TTC549 (cell line): ENCODE measurements at regions not wholly inside any gene's neighbourhood (a gene's known extent, or its start where the extent isn't known, plus 50 kb on each side); places are given as distances from the start of the nearest gene placed in this dataset.

Experiments
- FAIRE-seq: peaks from 2 replicates; lab custom pipeline; 2012; peaks lifted over from hg19 to GRCh38; lab: Jason Lieb, UNC

DNA sequence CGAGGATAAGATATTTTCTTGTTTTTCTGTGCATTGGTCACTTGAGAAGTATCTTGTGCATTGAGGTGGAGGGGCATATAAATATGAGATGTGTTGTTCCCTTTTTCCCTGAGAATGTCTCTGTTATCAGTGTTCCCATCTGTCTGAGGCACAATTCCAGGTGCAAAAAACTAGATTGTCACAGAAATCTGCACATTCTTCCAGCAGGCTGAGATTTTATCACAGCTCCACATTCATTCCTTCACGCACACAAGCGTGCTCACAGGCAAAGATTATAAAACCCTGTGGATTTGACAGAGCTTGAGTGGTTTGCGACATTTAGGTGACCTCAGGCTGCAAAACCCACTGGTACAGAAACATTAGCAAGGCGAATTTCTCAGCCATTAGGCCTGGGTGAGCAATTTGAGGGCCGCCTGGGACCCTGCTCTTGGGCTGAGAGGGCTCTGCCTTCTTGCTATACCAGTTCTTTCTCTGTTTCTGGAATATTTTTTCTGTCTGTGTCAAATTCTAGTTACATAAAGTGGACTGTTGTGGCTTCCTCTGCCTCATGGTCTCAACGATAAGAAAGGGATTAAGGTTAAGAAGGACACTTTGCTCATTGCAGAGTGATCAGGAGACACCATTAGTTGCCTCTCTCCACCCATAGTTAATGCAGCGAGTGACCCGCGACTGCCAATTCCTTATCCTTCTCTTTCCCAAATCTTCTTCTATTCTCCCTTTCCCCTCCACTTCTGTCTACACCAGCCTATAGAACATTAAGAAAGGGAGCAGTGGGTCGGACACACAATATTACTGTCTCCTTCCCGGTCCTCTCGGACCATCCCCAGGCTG, 86.7 kb upstream of the C1QTNF7 start:
- FAIRE-seq, result no peak

- no peak for FAIRE-seq
Measured at GRCh38 chr4:15341733-15342300, 86.0 kb upstream of the C1QTNF7 start.

DNA sequence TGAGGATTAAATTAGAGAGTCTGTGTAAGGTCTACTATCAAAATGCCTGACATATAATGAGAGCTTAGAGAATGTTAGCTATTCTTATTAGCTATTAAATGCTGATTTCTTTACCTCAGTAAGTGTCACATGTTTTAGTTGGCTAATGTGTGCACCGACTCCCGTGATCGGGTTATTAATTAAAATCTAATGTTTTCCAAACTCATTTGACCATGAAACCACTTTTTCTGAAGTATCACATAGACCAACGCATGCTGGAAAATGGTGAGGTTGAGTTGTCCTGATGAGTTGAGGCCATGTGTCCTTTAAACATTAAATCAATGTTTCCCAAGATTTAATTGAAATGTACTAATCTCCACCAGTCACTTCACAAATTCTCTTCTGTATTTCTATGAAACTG, 84.8 kb upstream of the C1QTNF7 start:
- no peak for FAIRE-seq

- no peak for FAIRE-seq
Measured at GRCh38 chr4:15343581-15343980, 84.3 kb upstream of the C1QTNF7 start.

DNA sequence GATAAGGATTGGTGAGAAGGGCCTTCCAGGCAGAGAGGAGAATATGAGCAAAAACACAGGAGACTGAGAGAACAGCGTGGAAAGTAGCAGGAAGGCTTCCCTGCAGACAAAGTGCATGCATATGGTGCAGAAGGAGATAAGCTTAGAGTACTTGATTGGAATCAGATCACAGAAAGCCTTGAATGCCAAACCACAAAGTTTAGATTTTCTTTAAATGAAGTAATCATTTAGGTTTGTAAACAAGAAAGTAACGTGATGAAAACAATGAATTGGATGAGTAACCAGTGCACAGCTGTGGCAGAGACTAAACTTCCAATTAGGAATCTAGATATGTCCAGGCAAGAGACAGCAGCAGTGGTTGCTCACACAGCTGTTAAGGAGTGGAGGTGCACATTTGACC, 83.8 kb upstream of the C1QTNF7 start:
- no peak for FAIRE-seq

GRCh38 chr4:15345134-15345533, 82.7 kb upstream of the C1QTNF7 start:
- no peak for FAIRE-seq

- FAIRE-seq, result no peak
Measured at GRCh38 chr4:15348236-15348635, 79.6 kb upstream of the C1QTNF7 start.

GRCh38 chr4:15348695-15349094, 79.1 kb upstream of the C1QTNF7 start:
- FAIRE-seq, result no peak

DNA sequence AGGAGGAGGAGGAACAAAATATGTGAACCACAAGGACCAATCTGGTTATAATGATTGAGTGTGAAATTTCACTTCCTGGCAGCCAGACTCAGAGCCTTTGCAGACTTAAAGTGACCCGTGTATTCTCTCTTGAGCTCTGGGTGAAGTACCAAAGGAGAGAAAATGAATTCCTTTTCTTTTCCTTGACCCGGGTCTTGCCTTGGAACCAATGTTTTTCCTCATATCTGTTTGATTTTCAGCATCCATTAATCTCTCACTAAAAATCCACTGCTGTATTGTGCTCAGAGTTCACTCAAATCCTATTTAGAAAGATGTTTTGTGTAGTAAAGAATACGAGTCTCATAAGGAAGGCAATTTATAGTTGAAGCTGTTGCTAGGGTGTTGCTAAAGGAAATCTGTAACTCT, 78.3 kb upstream of the C1QTNF7 start:
- FAIRE-seq, result no peak

GRCh38 chr4:15349965-15350364, 77.9 kb upstream of the C1QTNF7 start:
- FAIRE-seq, result no peak

GRCh38 chr4:15352524-15352923, 75.3 kb upstream of the C1QTNF7 start:
- no peak for FAIRE-seq

DNA sequence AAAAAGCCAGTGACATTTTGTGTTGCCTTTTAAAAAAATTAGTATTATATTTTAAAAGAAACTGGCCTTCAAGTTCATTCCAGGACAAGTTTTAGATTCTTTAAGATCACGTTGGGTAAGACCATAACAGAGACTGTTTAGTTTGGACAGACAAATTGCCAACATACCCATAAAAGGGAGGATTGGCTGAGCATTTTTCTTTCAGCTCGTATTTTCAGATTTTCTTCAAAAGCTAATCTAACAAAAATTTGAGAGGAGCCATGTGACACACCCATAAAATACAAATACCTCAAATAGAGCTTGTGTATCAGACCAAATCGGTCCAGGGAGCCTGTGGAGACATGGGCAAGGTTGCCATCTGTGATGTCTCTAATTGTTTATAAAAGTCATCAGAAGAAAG, 74.6 kb upstream of the C1QTNF7 start:
- FAIRE-seq, result no peak

DNA sequence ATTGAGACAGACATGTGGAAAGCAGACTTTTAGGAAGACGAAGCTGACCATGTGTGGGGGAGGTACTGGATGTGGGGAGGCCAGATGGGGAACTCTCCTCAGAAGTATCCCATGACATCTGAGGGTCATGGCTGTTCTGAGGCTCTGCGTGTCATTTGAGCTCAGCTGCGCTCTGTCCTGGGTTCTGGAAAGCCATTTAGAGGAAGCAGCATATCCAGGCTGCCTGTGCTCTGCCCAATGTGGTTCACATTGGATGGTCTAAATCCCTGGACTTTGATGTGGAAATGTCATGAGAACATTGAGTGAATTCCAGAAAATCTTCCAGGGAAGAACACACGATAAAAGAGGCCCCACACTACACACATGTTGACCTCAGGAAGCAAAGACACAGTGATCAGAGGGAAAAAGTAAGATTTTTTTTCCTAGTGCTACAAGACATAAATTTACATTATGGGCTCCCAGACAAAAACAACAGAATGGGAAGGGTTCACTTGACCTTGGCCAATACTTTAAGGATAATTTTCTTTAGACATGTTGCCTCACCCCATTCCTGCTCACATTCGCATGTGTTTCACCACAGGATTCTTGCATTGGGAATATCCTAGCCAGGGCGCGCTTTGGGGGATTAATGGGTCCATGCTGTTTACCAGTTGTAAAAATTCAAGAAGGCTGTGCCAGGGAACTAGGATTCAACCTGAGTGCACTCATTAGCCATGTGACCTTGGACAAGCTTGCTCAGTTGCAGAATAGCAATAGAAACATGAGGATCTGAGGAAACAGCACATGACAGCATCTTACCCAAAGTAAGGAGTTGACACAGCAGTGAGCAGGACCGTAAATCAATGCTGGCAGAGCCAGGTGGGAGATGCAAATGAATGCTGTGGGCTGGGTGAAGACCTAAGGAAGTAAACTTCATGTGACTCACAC, 73.2 kb upstream of the C1QTNF7 start:
- FAIRE-seq, result no peak

DNA sequence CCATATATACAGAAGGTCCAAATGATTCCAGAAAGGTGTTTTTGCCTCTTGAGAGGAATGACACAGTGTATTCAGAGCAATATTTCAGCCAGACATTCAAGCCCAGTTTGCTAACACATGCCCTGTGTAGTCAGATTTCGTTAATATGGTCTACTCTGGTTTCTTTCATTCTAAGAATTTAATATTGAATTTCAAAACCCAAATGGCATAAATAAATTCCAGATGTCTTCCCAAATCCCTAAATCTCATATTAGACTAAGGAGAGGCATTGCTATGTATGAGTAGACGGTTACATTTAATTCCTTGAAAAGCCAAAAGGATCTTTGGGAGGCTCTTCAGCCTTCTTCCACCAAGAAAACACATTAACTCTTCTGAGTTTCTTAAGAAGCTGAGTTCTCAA, 66.3 kb upstream of the C1QTNF7 start:
- FAIRE-seq, result no peak

GRCh38 chr4:15362541-15362940, 65.3 kb upstream of the C1QTNF7 start:
- no peak for FAIRE-seq

DNA sequence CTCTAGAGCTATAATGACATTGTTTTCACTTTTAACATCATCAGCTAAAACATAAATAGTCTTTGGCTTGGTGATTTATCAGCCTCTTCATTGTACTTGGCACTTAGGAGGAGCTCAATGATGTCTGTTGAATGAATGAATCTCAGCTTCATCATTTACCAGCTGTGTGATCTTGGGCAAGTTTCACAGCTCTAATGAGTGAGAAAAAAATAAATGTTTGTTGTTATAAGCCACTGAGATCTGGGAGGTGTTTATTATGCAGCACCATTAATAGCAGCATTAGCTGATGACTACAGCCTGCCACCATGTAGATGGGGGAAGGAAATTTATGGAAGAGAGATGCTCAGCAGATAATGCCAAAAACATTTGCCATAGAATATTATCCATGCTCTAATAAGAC, 63.6 kb upstream of the C1QTNF7 start:
- no peak for FAIRE-seq

DNA sequence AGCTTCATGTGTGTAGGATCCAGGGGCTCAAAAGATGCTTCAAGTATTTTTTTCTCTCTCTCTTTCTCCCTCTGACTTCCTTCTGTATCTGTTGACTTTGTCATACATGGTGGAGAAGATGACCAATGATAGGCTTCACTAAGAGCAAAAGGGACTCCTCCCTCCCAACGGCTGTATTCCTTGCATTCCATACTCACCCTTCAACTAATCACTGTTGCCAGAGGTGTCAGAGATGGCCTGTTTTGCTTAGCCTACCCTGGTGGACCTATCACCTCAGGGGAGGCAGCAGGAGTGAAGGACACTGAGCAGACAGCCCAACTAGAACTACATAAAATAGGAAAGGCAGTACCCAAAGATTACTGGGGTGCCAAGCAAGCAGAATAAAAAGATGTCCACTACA, 62.2 kb upstream of the C1QTNF7 start:
- no peak for FAIRE-seq

GRCh38 chr4:15366721-15367120, 61.1 kb upstream of the C1QTNF7 start:
- no peak for FAIRE-seq

GRCh38 chr4:15368856-15369255, 59.0 kb upstream of the C1QTNF7 start:
- FAIRE-seq, result no peak

DNA sequence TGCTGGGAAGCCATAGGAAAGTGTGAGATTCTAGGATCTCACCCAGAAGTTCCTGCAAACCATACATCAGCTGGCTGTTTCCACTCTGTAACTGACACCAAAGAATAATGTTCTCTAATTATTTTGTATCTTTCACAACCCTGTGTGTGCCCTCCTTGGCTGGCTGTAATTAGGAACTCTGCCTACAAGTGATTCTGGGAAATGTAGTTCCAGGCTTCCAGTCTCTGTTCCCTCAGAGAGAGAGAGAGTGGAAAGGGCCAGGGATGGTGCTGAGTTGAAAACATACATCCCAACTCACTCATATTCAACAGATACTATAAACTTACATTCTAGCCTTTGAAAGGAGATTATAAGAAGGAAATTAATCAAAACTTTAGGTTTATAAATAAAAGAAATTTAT, 57.5 kb upstream of the C1QTNF7 start:
- no peak for FAIRE-seq

GRCh38 chr4:15373363-15373762, 54.5 kb upstream of the C1QTNF7 start:
- FAIRE-seq, result no peak

- no peak for FAIRE-seq
Measured at GRCh38 chr4:15374656-15375055, 53.2 kb upstream of the C1QTNF7 start.

GRCh38 chr4:15375667-15376066, 52.2 kb upstream of the C1QTNF7 start:
- no peak for FAIRE-seq
